ENCODE measurements at regions not wholly inside any gene's neighbourhood (a gene's known extent, or its start where the extent isn't known, plus 50 kb on each side); places are given as distances from the start of the nearest gene placed in this dataset.

DNA sequence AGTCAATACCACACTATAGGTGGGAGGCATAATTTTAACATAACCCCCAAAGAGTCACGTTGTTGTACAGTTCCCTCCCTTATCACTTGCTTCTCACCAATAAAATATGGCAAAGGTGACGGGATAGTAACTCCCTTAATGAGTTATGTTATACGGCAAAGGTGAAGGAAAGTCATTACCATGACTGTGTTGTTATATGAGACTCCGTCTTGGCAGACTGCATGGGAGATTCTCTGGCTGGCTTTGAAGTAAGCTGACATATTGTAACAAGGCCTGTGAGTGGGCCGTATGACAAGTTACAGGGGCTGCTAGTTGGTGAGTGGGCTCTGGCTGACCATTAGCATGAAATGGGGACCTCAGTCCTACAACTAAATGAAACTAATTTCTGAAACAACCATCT, 366.4 kb upstream of the FTMT start:
- TF ChIP-seq POLR2A (IDR thresholded peaks at IDR 0.05) (no peak), POLR2AphosphoS5 (IDR thresholded peaks at IDR 0.05) (no peak)
- TF ChIP-seq, protein P1, sequence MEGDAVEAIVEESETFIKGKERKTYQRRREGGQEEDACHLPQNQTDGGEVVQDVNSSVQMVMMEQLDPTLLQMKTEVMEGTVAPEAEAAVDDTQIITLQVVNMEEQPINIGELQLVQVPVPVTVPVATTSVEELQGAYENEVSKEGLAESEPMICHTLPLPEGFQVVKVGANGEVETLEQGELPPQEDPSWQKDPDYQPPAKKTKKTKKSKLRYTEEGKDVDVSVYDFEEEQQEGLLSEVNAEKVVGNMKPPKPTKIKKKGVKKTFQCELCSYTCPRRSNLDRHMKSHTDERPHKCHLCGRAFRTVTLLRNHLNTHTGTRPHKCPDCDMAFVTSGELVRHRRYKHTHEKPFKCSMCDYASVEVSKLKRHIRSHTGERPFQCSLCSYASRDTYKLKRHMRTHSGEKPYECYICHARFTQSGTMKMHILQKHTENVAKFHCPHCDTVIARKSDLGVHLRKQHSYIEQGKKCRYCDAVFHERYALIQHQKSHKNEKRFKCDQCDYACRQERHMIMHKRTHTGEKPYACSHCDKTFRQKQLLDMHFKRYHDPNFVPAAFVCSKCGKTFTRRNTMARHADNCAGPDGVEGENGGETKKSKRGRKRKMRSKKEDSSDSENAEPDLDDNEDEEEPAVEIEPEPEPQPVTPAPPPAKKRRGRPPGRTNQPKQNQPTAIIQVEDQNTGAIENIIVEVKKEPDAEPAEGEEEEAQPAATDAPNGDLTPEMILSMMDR (IDR thresholded peaks at IDR 0.05), result no peak

All from sigmoid colon (tissue), 4 donors.